CD1c-positive myeloid dendritic cell (primary cell): ENCODE measurements at regions not wholly inside any gene's neighbourhood (a gene's known extent, or its start where the extent isn't known, plus 50 kb on each side); places are given as distances from the start of the nearest gene placed in this dataset.

ENCODE experiments used
- DNase-seq: peaks from one replicate; pipeline ENCODE4 v3.0.0-alpha.2; 2016; ENCODE audit errors: extremely low spot score

DNA sequence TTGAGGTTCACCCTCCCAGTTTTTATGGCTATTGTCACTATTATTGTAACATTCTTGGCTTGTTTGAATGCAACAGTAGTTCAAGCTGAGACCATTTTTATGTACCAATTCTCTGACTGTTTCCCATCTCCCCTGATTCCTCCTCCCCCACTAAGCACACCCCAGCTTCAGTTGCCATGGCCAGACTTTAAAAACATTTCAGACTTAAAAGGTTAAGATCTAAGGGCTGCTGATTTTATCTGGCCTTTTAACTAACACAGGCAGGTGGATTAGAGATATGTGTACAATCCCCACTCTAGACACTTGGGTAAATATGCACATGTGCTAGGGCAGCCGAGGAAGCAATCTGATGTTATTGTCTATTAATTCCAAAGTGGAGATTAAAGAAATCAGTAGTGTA lies 386.3 kb upstream of the NR2F2 start:
- no peak for DNase-seq

DNA sequence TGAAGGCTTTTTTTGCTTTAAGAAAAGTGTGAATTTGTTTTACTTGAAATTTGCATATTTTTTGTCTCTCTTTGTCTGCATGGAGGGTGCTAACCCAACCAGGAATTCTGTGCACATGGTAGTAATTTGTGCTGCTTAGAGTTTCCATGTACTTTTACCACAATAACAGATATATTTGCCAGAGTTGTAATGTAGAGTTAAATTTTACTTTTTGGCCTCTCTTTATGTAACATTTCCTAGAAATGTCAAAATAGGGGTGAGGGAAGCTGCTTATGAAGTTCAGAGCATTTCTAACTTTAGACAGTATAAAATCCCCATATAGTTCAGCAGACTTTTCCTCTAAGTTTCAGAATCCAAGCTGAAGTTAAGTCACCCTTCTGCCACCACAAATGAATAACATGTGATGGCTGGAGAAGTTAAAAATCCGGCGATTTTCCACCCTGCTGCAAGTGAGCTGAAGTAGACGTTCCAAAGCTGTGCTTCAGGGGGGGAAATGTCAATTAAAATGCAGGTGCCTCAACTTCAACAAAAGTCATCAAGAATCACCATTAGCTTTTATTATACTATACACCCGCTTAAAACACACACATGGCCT lies 385.7 kb upstream of the NR2F2 start:
- no peak for DNase-seq

DNA sequence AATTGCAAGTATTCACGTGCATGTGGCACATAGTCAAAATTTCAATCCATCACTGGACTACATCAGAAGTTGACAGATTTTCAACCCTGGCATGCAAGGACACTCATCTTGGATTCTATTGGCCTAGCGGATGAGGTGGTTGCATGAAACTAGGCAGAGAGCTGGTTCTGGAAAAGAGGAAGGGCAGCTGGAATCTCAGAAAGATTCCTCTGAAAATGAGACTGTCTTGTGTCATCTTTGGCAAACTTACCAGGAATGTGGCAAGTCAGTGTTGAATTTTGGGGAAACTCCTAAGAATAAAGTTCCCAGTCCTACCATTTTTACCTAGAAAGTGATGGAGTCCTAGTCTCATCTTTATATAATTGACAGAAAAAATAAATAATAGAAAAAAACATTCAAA lies 384.3 kb upstream of the NR2F2 start:
- no peak for DNase-seq

DNA sequence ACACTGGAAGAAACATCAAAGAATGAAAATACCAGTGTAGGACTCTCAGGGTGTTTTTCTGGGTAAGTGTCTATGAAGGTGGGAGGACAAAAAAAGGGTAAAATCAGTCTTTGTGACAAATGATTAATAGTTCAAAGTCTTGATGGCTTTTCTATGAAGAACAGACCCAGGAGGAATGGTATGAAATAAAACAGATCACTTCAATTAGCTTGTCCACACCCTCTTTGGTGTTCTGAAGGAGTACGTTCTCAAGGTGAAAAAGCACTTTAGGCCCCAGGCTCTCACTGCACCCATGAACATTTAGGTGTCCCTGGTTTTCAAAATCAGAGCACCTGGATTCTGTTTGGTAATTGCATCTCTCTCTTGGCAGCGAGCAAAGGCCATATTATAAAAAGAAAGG lies 383.6 kb upstream of the NR2F2 start:
- DNase-seq = no peak

DNA sequence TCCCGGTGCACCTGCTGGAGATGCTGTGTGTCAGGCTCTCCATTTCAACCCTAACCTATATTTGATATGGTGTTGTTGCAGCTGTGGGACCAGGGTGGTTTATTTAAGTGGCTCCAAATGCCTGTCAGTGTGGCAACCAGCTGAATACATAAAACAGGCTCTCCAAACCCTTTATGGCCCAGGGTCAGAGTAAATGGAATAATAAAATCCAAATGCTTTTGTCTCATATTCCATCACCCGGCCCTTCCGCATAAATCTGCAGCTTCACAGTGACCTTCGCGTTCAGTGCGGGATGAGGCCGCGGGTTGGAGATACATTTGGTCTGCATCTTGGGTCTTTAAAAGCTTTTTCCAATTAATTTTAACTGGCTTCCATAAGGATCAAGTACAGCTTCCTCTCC lies 382.1 kb upstream of the NR2F2 start:
- DNase-seq = no peak

DNA sequence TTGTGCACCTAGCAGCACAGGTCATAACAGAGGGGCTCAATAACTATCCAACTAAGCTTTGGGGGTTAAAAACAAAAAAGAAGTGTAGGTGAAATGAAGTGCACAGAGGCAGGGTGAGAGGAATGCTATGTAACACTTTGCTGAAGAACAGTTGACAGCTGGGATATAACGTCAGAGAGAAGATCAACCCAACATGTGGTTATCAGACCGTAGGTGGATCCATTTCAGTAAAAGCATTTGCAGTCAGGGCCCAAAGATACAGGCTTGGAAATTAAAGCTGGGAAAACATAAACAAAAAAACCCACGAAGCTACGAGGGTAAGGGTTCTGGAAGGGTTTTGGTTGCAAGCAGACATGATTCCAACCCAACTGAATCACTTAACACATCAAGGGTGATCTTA lies 377.5 kb upstream of the NR2F2 start:
- DNase-seq = no peak

DNA sequence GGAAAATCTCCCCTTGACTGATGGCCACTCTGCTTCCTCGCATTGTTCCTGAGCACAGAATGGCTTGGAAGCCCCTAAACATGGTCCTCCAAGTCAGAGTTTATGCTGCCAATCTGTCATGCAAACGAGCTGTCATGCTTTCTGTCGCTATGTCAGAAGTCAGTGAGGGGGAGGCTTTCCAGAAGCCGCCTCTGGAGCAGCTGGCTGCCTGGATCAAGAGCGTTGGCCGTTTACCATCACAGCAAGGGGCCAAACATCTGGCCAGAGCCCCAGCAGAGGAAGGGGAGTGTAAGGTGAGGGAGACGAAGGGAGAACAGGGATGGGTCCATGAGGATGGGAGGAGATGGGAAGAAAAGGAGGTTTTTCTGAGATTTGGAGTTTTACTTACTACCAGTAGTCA lies 372.6 kb upstream of the NR2F2 start:
- DNase-seq = no peak

DNA sequence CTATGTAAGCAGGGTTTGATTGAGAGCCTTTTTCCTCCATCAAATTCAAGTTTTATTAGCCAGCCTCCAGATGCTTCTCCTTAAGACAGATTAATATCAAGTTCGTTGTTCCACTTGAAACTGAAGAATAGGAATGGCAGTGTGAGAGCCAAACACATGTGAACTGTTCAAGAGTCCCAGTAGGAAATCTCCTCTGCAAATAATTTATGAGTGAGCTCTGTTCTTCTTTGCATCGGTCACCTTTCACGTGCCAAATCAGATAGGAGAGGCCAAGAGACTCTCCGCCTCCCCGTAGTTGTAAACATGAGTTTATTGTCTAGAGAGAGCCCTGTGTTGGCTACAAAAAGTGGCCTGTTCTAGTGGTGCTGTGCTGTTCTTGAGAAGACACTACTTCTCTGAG lies 372.1 kb upstream of the NR2F2 start:
- no peak for DNase-seq

DNA sequence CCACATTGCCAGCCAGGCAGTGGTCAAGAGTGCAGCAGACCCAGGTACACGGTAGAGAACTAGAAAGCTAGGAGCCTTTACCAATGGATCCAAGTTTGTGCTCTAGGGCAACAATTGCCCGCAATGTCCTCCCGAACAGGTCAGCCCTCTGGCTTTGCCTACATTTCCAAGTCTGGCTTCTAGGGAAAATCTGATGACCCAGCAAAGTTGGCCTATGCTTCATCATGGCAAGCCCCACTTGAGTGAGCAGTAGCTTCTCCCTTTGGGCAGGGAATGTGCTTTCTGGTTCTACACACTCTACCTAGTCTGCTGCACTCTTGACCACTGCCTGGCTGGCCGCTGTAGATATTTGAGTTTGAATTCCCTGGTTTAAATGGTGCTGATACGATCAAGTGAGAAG lies 361.6 kb upstream of the NR2F2 start:
- no peak for DNase-seq

DNA sequence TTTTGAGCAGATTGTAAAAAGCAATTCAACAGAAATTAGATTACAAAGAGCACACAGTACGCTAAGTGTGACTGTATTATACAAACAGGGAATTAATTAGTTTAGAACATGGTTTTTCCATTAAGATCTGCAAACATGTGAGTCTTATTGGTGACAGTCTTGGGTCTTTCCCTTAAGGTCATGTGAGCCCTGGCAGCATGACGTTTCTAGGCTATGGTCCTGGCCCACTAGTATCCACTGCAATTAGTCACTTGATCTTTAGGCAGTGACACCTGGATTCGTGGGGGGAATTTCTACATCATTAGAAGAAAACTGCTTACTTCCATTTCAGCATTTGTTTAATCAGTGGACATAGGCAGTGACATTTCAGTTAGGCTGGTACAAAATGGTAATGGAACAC lies 360.2 kb upstream of the NR2F2 start:
- no peak for DNase-seq

DNA sequence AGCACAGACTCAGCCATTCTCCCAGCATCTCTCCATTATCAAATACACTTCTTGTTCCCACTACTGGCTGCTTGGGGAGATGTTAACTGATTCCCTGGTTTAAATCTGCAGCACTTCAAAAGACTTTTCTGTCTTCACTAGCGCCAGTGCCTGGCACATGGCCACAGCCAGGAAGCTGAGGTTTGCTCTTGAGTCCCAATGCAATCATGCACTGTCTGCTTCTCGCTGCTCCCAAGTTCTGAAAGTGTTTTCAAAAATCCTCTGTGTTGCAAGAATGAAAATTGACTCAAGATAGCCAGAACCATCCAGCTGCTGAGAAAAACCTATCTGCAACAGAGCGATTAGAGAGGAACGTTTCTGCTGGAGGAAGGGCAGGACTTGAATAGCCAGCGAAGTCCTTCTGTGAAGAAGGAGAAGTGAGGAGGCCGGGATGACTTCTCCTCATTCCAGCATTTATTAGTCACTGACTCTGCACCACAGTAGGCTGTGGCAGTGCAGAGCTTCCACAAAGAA lies 358.4 kb upstream of the NR2F2 start:
- no peak for DNase-seq

DNA sequence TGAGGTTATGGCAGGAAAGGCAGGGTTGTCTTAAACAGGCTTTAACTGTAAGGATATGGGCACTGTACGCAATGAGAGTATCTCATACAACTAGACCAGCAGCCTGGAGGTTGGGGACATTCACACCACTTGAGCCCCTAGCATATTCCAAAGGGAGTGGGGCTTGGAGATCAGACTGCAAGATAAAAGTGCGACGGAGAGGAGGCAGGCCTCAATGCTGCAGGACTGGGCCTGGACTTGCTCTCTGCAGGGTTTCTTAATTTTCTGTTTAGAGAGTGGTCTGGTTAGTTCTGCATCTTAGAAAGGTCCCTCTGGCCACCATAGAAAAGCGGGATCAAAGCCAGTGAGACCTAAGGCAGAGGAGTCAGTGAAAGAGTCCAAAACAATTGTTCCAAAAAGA lies 357.7 kb upstream of the NR2F2 start:
- no peak for DNase-seq

DNA sequence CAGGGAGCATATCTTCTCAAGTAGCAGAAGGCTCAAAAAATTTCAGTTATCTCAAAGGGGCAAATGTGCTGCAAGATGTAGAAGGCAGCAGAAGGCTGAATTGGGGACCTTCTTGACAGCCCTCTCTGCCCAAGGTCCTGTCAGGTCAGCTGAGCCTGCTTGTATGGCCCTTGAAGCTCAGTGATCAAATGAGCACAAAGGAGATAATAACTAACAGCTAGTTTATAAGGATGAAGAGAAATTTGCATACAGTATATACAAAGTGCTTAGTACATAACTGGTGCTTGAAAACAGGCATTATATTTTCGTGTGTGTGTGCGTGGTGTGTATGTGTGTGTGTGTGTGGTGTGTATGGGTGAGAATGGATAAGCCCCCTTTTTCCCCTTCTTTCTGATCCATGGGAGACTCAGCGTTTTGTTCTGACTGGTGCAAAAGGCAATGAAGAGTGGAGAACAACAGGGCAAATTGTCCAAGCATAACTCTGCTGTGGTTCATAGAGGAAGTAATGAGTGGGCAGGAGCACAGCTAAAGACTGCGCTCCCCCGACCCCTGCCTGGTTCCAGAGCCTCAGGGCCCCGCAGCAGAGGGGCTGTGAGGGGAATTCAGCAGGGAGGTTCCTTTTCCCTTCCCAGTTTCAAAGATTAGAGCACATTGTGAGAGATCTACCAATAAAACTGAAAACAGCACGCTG lies 356.8 kb upstream of the NR2F2 start:
- DNase-seq = no peak

DNA sequence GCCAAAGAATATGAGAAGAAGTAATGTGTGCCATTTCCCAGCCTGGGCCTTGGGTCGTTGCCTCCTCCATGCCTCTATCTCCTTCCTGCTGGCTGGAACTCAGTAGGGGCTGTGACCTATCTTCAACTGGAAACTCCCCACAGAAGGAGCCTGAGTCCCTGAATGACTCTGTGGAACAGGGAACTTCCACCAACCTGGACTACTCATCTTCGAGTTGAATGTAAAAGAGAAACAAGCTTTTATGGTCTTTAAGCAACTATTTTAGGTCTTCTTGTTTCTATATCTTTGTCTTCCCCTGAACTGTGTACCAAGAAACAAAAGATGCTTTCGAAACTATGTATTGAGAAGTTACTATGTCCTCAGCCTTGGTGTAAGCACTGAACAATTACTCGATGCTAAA lies 355.3 kb upstream of the NR2F2 start:
- no peak for DNase-seq

DNA sequence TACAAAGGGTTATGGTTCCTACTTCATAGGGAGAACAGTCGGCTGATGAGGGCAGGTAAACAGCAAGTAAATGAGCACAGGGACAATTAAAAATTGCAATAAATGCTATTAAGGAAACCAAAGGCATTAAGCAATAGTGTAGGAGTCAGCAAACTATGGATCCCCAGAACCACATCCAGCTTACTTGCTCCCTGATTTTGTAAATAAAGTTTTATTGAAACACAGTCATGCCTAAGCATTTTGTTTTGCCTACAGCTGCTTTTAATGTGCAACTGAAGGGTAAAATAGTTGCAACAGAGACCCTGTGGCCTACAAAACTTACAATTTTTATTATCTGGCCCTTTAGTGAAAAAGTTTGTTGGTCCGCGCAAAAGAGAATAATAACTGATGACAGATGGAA lies 351.2 kb upstream of the NR2F2 start:
- no peak for DNase-seq

DNA sequence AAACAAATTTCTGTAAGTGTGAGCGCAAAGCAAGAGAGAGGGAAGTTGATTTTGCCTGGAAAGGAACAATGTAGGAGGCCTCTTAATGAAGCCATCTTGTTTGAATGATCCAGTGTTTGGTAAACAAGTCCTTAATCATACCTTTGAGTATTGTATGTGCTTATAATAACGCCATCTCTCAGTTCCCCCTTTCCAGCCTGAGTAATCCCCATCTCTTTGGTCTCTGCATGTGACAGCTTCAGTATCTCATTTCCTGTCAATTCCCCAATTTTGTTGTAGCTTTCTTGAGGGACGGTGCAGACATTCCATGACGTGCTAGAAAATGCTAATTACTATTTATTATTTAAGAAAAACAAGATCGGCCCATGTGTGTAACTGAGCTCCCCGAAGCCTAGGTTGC lies 349.3 kb upstream of the NR2F2 start:
- no peak for DNase-seq

DNA sequence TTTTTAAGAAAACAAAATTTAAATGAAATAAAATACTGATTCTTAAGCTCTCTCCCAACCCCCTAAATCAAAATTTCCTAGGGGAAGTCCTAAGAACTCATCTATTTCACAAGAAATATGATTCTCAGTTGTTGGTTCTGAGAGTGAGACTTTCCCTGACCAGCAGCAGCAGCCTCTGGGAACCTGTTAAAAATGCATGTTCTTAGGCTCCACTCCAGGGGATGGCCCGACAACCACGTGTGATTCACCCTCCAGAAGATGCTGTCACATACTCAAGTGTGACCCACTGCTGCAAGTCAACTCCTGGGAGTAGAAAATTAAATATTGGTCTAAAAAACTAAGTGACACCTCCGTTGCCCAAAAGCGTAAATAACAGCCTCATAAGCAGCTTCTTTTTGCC lies 343.2 kb upstream of the NR2F2 start:
- DNase-seq = no peak

DNA sequence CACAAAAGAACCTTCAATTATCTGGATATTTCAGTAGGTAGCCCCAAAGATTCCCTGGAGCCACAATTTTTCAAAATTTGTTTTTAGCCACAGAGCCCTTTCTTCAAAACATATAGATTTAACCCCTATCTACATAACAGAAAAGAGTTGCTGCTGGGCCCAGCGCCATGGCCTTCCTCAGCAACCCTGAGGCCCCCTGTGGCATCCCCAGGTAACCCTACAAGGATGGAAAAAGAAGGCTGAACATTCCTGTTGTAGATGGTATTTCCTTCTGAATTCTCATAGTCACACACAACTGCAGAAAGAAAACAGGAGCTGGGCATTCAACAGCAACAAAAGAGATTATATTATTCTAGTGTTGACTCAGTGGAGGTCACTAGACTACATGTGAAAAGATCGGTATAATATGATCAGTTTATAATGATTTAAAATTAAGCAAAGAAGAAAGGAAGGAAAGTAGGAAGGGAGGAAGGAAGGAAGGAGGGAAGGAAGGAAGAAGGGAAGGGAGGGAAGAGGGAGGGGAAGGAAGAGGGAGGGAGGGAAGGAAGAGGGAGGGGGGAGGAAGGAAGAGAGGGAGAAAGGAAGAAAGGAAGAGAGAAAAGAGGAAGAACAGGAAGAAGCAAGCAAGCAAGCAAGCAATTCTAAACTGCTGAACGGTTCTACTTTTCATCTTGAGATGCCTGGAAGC lies 342.5 kb upstream of the NR2F2 start:
- no peak for DNase-seq

DNA sequence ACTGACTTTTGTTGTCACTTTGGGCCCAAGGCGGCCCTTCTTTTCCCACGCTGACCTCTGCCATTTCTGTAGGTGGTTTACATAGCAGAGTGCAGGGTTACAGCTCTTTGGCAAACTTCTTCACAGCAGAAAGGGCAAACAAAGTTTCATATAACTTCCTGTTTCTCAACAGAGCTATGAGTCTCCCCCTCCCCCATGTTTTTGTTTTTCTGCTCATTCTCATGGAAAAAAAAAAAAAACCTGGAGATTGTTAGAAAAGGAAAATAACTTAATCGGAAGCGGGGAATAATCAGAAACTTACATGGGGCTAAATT lies 342.0 kb upstream of the NR2F2 start:
- DNase-seq = no peak

DNA sequence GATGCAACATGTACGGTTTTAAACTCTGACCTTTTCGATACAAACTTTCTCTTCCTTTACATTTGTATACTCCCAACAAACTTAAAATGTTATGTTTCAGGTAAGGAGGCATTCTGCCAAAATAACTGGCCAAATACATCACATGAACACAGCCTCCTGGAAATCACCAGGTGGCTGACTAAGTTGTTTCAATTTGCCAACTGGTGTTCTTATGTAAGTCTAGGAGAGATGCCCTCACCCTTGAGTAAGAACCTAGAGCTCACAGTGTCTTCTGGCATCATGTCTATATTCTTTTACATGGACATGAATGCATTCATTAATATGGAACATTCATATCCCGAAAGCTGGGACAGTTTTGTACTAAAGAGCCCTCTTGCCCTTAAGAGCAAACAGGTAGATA lies 341.1 kb upstream of the NR2F2 start:
- no peak for DNase-seq

DNA sequence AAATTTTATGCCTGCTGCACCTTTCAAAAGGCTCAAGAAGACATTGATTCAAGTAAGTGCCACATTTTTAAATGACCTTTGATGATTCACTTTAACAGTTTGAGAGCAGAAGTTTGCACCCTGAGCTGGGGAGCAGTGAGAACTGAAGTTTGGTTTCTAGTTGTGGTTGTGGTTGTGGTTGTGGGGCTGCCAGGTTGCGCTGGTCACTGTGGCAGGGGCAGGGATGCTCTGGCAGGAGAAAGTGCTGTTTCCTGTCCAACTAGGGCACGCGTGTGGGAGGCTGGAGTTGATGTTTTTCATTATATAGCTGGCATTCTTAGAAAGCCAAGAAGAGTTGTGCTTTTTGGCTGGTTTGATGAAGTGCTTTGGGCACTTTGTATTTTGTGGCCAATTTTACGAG lies 339.7 kb upstream of the NR2F2 start:
- no peak for DNase-seq

DNA sequence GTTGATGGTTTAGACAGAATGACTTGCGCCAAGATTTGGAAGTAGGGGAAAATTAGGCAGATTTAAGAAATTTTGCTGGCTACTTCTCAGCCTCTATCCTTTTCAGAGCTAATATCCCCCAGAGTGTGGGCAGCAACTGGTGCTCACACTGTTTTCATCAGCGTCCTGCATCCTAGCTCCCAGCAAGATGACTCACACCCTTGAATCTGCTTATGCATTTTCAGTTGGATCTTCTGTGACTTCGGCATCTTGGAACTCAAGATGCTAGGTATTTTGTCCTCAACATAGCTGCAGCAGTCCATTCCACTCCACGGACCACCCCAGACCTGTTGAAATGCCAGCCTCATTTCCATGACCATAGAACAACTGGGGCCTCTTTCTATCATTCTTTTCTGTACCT lies 336.1 kb upstream of the NR2F2 start:
- no peak for DNase-seq

DNA sequence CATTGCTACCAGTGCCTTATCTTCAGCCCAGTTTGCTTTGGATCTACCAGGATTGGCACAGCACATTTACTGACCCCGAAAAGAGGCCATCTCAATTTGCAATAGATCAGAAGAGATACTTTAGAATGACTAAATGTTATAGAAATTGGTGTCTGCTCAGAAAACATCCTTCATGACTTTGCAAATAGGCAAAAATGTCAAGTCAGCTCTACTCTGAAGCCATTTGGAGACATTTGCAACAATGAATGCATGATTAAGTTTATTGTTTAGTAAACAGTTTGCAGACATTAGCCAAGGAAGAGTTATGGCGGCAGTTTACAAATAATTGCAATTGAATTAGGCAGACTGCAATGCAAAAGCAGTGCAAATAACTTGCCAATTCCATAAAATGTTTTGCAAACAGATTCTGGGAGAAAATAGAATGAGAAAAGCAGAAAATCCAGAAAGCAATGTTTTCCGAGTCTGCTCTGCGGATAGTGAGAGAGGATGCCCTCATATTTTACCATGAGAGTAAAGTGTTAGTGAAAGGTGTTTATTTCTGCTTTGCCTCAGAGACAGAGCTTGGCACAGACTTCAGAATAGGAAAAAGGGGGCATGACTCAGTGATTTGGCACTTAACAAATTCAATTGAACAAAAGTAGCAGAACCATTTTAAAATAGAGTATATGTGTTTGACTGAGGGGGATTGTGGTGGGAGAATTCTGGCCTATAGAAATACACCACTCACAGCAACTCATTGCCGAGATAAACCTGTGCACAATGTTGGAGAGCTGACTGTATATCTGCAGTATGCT lies 334.9 kb upstream of the NR2F2 start:
- DNase-seq = no peak
